GM23248 (cell line): ENCODE measurements at regions not wholly inside any gene's neighbourhood (a gene's known extent, or its start where the extent isn't known, plus 50 kb on each side); places are given as distances from the start of the nearest gene placed in this dataset.

Experiments used
- EZH2 ChIP-seq: fragments of 200-600 bp; sonication (generic); IDR thresholded peaks from 2 replicates; pipeline ENCODE4 v1.6.1; 2018; ENCODE audit warnings: antibody characterized with exemption, mild to moderate bottlenecking; ENCODE audit not compliant: insufficient read depth, poor library complexity, severe bottlenecking
- EZH2phosphoT487 ChIP-seq: fragments of 200-600 bp; sonication (generic); IDR thresholded peaks from 2 replicates; pipeline ENCODE4 v1.6.1; 2018; ENCODE audit warnings: antibody characterized with exemption, moderate library complexity, mild to moderate bottlenecking, low read depth; ENCODE audit not compliant: insufficient read depth

DNA sequence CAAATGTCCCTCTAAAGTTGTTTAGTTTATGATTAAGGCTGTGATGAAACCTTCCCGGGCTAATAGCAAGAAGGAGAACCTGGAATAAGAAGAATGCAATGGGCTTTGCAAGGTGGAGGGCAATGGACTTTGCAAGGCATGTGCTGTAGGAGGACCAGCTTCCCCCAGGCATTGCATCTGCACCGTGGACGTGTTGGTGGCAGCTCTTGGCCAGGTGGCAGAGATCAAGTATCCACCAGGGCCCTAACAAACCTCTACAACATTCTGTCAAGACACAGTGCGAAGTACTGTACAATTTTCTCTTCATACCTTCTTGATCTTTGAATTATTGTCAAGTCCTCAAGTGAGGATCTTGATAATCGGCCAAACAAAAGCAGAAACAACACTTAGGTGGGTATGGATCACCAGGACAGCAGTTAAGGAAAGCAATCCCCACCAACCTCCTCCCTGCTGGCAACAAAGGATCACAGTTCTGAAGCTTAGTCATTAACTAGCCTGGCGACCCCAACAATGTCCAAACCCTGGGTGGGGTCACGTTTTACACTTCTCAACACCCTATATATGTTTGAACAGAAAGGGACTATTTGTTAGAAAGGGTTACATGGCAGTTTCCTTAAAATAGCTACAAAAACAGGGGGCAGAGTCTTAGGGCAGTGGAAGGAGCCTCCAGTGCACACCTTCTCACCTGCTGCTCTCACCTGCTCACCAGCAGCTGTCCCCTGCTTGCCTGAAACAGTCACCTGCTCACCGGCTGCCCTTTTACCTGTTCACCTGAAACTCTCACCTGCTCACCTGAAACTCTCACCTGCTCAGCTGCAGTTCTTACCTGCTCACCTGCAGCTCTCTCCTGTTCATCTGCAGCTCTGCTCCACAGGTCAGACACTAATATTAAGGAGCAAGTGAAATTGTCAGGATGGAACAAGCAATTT lies 137.9 kb upstream of the LIPC start:
- TF ChIP-seq EZH2 (no peak), EZH2phosphoT487 (no peak)
